ENCODE measurements at regions not wholly inside any gene's neighbourhood (a gene's known extent, or its start where the extent isn't known, plus 50 kb on each side); places are given as distances from the start of the nearest gene placed in this dataset.
"Not testable (repeated sequence)": the region's sequence is repeated elsewhere in the genome, so short reads cannot be mapped to it uniquely, and the experiment has no call there.

- Mint-ChIP-seq H3K9me3 (peaks cover 3% of the 10 kb centered on the region), H3K4me1 (no peaks in the 10 kb centered on the region), H3K4me3 (no peak overlapping the region), H3K27me3 (no peaks in the 10 kb centered on the region), H3K27ac (no peak overlapping the region), H3K36me3 (ENCODE audit: low read depth) (no peaks in the 10 kb centered on the region)
- no peak for ATAC-seq (replicated peaks)
These were observed 369.4 kb downstream of the OLFM4 start for GRCh38 chr13:53398051-53398450.

DNA sequence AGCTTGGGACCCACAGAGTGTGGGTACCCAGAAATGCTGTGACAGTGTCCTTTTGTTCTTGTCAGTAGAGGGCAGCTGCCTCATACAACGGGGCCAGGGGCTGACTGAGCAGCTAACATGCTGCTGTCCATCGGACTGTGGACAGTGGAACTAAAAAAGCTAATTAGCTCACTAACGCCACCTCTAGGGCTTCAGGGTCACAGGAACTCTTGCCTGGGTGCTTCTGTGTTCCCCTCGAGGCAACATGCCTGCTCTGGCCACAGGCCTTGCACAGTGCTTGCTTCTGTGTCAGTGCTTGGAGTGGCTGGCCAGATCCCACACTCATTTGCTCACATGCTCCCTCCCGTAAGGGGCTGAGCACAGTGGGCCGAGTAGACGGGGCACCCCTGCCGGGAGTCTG, 377.0 kb downstream of the OLFM4 start:
- ATAC-seq (replicated peaks): no peak
- Mint-ChIP-seq H3K9me3 (no peaks in the 10 kb centered on the region), H3K27me3 (no peaks in the 10 kb centered on the region), H3K36me3 (ENCODE audit: low read depth) (no peaks in the 10 kb centered on the region), H3K27ac (no peak overlapping the region), H3K4me3 (no peak overlapping the region), H3K4me1 (no peaks in the 10 kb centered on the region)

- H3K4me1 Mint-ChIP-seq: no peaks in the 10 kb centered on the region
- no peak overlapping the region for H3K4me3 Mint-ChIP-seq
- no peaks in the 10 kb centered on the region for H3K9me3 Mint-ChIP-seq
- H3K36me3 Mint-ChIP-seq (ENCODE audit: low read depth): no peaks in the 10 kb centered on the region
- no peak for ATAC-seq (replicated peaks)
- no peak overlapping the region for H3K27ac Mint-ChIP-seq
- H3K27me3 Mint-ChIP-seq: no peaks in the 10 kb centered on the region
These were observed 379.7 kb downstream of the OLFM4 start for GRCh38 chr13:53408306-53408705.

GRCh38 chr13:53408847-53409568, 380.4 kb downstream of the OLFM4 start:
- no peak for ATAC-seq (replicated peaks)
- H3K4me1 Mint-ChIP-seq: no peaks in the 10 kb centered on the region
- H3K4me3 Mint-ChIP-seq: no peak overlapping the region
- no peaks in the 10 kb centered on the region for H3K36me3 Mint-ChIP-seq (ENCODE audit: low read depth)
- H3K9me3 Mint-ChIP-seq: no peaks in the 10 kb centered on the region
- no peak overlapping the region for H3K27ac Mint-ChIP-seq
- no peaks in the 10 kb centered on the region for H3K27me3 Mint-ChIP-seq

DNA sequence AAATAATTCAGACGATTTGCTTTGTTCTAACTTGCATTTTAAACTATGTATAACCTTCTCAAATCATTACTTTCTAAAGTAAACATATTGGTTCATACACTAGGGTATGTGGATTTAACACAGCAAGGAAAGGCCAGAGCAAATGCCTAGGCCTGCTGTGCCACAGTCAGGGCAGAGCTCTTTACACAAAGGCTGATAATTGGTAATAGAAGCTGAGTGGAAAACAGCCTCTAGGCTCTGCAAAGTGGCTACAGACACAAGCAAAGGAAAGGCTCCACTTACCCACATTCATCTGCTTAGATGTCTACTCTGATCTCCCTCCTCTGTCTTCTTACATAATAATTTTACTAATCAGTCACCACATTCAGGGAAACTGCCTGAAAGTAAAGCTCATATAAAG, 382.9 kb downstream of the OLFM4 start:
- H3K27ac Mint-ChIP-seq: no peak overlapping the region
- no peaks in the 10 kb centered on the region for H3K9me3 Mint-ChIP-seq
- no peak overlapping the region for H3K4me3 Mint-ChIP-seq
- no peaks in the 10 kb centered on the region for H3K4me1 Mint-ChIP-seq
- ATAC-seq (replicated peaks): no peak
- no peaks in the 10 kb centered on the region for H3K27me3 Mint-ChIP-seq
- H3K36me3 Mint-ChIP-seq (ENCODE audit: low read depth): no peaks in the 10 kb centered on the region

- no peak for ATAC-seq (replicated peaks)
- H3K4me1 Mint-ChIP-seq: no peaks in the 10 kb centered on the region
- H3K27ac Mint-ChIP-seq: no peak overlapping the region
- no peak overlapping the region for H3K4me3 Mint-ChIP-seq
- H3K27me3 Mint-ChIP-seq: no peaks in the 10 kb centered on the region
- no peaks in the 10 kb centered on the region for H3K9me3 Mint-ChIP-seq
- no peaks in the 10 kb centered on the region for H3K36me3 Mint-ChIP-seq (ENCODE audit: low read depth)
These were observed 386.5 kb downstream of the OLFM4 start for GRCh38 chr13:53415135-53415534.

- no peaks in the 10 kb centered on the region for H3K9me3 Mint-ChIP-seq
- no peaks in the 10 kb centered on the region for H3K4me1 Mint-ChIP-seq
- no peak overlapping the region for H3K4me3 Mint-ChIP-seq
- no peaks in the 10 kb centered on the region for H3K27me3 Mint-ChIP-seq
- ATAC-seq (replicated peaks): no peak
- H3K36me3 Mint-ChIP-seq (ENCODE audit: low read depth): no peaks in the 10 kb centered on the region
- H3K27ac Mint-ChIP-seq: no peak overlapping the region
These were observed 389.0 kb downstream of the OLFM4 start for GRCh38 chr13:53417601-53418000.

DNA sequence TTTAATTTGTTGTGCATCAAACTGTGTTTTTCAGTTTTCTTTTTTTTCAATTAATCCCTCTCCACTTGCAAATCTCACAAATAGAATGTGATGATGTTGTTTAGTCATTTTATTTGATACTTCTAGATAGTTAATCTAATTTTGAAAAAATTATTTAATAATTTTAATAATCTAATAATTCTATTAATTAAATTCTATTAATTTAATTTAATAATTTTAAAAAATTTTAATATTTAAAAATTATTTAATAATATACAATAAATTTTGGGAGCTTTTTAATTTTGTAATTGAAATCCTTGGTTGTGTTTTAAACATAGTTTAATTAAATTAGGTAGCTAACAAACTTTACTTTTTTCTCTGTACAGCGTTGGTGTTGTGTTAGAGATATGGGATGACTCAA, 393.8 kb downstream of the OLFM4 start:
- Mint-ChIP-seq H3K4me3 (no peak overlapping the region), H3K27ac (no peak overlapping the region)
- ATAC-seq (replicated peaks): no peak

DNA sequence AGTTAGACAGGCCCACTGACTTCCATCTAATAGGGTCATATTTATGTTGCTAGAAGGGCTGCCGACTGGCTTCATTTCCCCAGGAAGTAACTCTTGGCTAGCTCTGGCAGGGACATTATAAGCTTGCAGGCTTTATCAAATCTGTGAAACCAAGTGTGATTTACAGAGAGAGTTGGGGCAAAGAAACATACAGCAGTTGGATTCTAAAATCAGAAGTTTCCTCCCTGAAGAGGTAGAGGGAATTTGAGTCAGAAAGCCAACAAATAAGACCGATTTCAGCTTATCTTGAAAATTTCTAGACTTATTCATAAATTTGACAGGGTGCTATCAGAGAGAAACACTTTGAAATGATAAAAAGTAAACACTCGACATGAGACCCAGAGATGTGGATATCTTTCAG, 407.8 kb downstream of the OLFM4 start:
- Mint-ChIP-seq H3K27ac (no peak overlapping the region), H3K4me3 (no peak overlapping the region), H3K27me3 (no peaks in the 10 kb centered on the region), H3K9me3 (peaks cover 5% of the 10 kb centered on the region), H3K36me3 (ENCODE audit: low read depth) (no peaks in the 10 kb centered on the region), H3K4me1 (no peaks in the 10 kb centered on the region)
- ATAC-seq (replicated peaks): no peak

More for the DNA sequence above, 393.8 kb downstream of the OLFM4 start:
- no peaks in the 10 kb centered on the region for H3K36me3 Mint-ChIP-seq (ENCODE audit: low read depth)
- no peaks in the 10 kb centered on the region for H3K9me3 Mint-ChIP-seq
- H3K4me1 Mint-ChIP-seq: no peaks in the 10 kb centered on the region
- no peaks in the 10 kb centered on the region for H3K27me3 Mint-ChIP-seq

DNA sequence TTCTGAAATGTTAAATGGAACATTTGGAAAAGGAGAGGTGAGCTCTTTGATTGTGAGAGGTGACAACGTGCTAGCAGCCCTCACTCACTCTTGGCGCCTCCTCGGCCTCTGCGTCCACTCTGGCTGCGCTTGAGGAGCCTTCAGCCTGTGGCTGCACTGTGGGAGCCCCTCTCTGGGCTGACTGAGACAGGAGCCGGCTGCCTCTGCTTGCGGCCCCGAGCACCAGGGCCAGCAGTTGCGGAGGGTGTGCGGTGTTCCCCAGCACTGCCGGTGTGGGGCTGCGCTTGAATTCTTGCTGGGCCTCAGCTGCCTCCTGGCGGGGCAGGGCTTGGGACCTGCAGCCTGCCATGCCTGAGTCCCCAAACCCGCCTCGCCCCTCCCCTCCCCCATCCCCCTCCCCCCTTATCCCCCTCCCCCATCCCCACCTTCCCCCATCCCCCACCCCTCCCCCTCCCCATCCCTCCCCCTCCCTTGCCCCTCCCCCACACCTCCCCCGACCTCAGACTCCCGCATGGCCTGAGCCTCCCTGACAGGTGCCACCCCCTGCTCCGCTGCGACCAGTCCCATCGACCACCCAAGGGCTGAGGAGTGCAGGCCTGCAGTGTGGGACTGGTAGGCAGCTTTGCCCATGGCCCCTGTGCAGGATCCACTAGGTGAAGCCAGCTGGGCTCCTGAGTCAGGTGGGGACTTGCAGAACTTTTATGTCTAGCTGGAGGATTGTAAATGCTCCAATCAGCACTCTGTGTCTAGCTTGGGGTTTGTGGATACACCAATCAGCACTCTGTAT, 411.0 kb downstream of the OLFM4 start:
- no peak for ATAC-seq (replicated peaks)
- no peak overlapping the region for H3K27ac Mint-ChIP-seq
- H3K36me3 Mint-ChIP-seq (ENCODE audit: low read depth): no peaks in the 10 kb centered on the region
- no peaks in the 10 kb centered on the region for H3K4me1 Mint-ChIP-seq
- no peaks in the 10 kb centered on the region for H3K27me3 Mint-ChIP-seq
- no peaks in the 10 kb centered on the region for H3K9me3 Mint-ChIP-seq
- no peak overlapping the region for H3K4me3 Mint-ChIP-seq

DNA sequence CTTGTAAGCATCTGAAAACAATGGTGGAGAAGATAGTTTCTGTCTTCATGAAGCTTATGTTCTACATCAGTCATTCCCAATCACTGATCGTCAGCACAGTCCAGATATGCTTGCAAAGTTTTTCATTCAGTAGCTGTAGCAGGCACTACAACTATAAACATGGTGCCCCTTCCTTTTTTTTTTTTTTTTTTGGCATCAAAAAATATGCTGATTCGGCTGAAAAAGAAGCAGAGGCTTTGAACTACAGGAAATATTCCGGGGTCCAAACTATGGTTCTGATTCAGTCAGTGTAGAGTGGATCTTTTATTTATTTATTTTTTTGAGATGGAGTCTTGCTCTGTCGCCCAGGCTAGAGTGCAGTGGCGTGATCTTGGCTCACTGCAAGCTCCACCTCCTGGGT, 414.4 kb downstream of the OLFM4 start:
- H3K4me3 Mint-ChIP-seq: no peak overlapping the region
- no peak for ATAC-seq (replicated peaks)
- no peaks in the 10 kb centered on the region for H3K27me3 Mint-ChIP-seq
- H3K4me1 Mint-ChIP-seq: no peaks in the 10 kb centered on the region
- H3K36me3 Mint-ChIP-seq (ENCODE audit: low read depth): no peaks in the 10 kb centered on the region
- no peaks in the 10 kb centered on the region for H3K9me3 Mint-ChIP-seq
- H3K27ac Mint-ChIP-seq: no peak overlapping the region

GRCh38 chr13:53445686-53446085, 417.1 kb downstream of the OLFM4 start:
- H3K36me3 Mint-ChIP-seq (ENCODE audit: low read depth): no peaks in the 10 kb centered on the region
- H3K9me3 Mint-ChIP-seq: peaks cover 9% of the 10 kb centered on the region
- H3K27ac Mint-ChIP-seq: no peak overlapping the region
- no peaks in the 10 kb centered on the region for H3K4me1 Mint-ChIP-seq
- no peaks in the 10 kb centered on the region for H3K27me3 Mint-ChIP-seq
- no peak overlapping the region for H3K4me3 Mint-ChIP-seq
- no peak for ATAC-seq (replicated peaks)

DNA sequence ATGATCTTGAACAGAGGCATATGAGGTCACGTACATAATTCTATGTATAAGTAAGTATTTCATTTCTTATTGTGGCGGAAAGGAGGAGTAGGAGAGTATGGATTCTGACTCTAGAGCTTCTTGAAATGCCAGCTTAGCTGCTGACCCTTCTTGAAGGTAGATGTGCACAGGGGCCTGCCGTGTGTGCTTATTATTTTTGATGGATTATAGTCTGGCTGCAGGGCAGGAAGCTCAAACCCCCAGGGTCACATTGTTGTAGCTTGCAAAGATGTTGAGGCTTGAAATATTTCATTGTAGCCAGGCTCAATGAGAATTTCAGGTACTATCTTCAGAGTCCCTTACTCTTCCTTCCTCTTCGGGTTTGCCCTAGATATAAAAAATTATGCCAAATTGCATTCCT, 418.8 kb downstream of the OLFM4 start:
- Mint-ChIP-seq H3K4me1 (no peaks in the 10 kb centered on the region), H3K36me3 (ENCODE audit: low read depth) (no peaks in the 10 kb centered on the region), H3K27ac (no peak overlapping the region), H3K9me3 (peaks cover 18% of the 10 kb centered on the region), H3K4me3 (no peak overlapping the region), H3K27me3 (no peaks in the 10 kb centered on the region)
- ATAC-seq (replicated peaks): no peak

DNA sequence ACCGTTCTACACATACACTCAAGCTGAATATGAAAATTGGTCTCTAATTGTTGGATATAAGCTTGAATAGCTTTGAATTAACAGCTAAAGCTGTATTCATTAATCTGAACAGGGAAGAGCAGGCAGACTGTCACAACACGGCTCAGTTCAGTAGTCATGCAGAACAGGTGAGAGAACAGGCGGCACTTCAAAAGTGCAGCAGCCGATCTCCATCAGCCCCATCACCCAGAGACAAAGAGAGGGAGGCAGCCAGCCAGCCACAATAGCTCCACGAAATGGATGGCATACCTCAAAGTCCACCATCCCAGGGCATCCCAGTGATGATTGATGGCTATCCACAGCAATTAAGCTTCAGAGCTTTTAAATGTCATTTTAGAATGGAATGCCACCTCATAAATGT, 419.2 kb downstream of the OLFM4 start:
- H3K4me3 Mint-ChIP-seq: no peak overlapping the region
- no peak overlapping the region for H3K27ac Mint-ChIP-seq
- H3K4me1 Mint-ChIP-seq: no peaks in the 10 kb centered on the region
- no peaks in the 10 kb centered on the region for H3K36me3 Mint-ChIP-seq (ENCODE audit: low read depth)
- H3K27me3 Mint-ChIP-seq: no peaks in the 10 kb centered on the region
- peaks cover 18% of the 10 kb centered on the region for H3K9me3 Mint-ChIP-seq
- ATAC-seq (replicated peaks): no peak

- H3K27ac Mint-ChIP-seq; H3K27me3 Mint-ChIP-seq; H3K4me3 Mint-ChIP-seq; H3K36me3 Mint-ChIP-seq (ENCODE audit: low read depth); ATAC-seq (replicated peaks); H3K4me1 Mint-ChIP-seq: not testable (repeated sequence)
- H3K9me3 Mint-ChIP-seq: peaks cover 23% of the 10 kb centered on the region
These were observed 423.7 kb downstream of the OLFM4 start for GRCh38 chr13:53452263-53452808.
